Gastrocnemius medialis (tissue), 4 donors: ENCODE measurements at regions not wholly inside any gene's neighbourhood (a gene's known extent, or its start where the extent isn't known, plus 50 kb on each side); places are given as distances from the start of the nearest gene placed in this dataset.

Source experiments
- POLR2A ChIP-seq, 2 donors: fragments of 450-650 bp; IDR thresholded peaks; one replicate each; pipeline ENCODE4 v1.6.1; 2017; ENCODE audit warnings: antibody characterized with exemption in 2 of 2, mild to moderate bottlenecking in 2 of 2, moderate library complexity in 2 of 2
- TF ChIP-seq, protein P1 (sequence below), 5 experiments: fragments of 450-650 bp in 3 of 5; fragments of 200-600 bp in 2 of 5; sonication (generic) in 2 of 5; IDR thresholded peaks in 4 of 5; conservative IDR thresholded peaks in 1 of 5; 1 replicate in 4 of 5; 2 replicates in 1 of 5; pipeline ENCODE4 v1.5.1; 2016 to 2019; ENCODE audit warnings: antibody characterized with exemption in 5 of 5, mild to moderate bottlenecking in 3 of 5, moderate library complexity in 3 of 5

DNA sequence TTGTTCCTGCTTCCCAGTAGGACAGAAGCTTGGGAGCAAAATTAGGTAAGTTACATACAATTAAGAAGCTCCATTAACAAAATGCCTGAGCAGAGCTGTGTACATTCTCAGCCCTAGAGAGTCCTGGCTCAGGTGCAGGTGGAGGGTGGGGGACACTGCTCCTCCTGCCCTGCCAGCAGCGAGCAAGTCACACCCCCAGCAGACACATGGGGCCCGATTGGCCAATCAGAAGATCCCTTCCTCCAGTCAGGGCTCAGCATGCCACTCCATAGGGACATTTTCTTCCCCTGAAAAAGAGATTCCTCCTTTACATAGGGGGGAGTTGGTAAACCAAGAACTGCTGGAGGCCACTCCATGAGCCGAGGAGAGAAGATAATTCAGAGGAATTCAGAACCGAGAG is 62.1 kb downstream of the PLXNA1 start:
- no peak for TF ChIP-seq POLR2A (IDR thresholded peaks at IDR 0.05)
- TF ChIP-seq, protein P1, sequence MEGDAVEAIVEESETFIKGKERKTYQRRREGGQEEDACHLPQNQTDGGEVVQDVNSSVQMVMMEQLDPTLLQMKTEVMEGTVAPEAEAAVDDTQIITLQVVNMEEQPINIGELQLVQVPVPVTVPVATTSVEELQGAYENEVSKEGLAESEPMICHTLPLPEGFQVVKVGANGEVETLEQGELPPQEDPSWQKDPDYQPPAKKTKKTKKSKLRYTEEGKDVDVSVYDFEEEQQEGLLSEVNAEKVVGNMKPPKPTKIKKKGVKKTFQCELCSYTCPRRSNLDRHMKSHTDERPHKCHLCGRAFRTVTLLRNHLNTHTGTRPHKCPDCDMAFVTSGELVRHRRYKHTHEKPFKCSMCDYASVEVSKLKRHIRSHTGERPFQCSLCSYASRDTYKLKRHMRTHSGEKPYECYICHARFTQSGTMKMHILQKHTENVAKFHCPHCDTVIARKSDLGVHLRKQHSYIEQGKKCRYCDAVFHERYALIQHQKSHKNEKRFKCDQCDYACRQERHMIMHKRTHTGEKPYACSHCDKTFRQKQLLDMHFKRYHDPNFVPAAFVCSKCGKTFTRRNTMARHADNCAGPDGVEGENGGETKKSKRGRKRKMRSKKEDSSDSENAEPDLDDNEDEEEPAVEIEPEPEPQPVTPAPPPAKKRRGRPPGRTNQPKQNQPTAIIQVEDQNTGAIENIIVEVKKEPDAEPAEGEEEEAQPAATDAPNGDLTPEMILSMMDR (IDR thresholded peaks at IDR 0.05 in 4 of 5, conservative IDR thresholded peaks at IDR 0.05 in 1 of 5) = no peak
